ENCODE measurements at regions not wholly inside any gene's neighbourhood (a gene's known extent, or its start where the extent isn't known, plus 50 kb on each side); places are given as distances from the start of the nearest gene placed in this dataset.

DNA sequence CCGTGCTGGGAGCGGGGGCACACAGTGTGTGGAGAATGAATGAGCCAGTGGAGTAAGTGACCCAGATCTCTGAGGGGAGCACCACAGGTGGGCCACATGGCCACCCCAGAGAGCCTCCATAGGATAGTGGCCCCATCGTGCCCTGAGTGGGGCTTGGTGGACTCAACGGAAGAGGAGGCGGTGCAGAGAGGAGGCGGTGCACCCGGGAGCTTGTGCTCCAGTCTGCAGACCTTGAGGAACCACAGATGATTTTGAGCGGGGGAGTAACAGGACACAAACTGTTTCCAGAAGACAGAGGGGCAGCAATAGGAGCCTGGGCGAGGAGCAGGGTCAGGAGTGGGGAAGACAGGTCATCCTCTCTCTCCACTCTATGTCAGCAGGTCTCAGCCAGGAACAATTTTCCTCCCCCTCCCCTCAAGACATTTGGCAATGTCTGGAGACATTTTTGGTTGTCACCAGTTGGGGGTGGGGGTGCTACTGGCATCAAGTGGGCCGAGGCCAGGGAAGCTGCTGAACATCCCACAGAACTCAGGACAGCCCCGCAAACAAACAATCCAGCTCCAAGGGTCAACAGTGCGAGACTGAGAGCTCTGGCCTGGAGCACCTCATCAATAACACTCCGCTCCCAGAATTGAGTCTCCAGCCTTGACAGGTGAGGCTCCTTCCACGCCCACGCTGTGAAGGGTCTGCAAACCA is 182.2 kb downstream of the USP12 start:
- DNase-seq (ENCODE audit: low read depth) = no peak

DNA sequence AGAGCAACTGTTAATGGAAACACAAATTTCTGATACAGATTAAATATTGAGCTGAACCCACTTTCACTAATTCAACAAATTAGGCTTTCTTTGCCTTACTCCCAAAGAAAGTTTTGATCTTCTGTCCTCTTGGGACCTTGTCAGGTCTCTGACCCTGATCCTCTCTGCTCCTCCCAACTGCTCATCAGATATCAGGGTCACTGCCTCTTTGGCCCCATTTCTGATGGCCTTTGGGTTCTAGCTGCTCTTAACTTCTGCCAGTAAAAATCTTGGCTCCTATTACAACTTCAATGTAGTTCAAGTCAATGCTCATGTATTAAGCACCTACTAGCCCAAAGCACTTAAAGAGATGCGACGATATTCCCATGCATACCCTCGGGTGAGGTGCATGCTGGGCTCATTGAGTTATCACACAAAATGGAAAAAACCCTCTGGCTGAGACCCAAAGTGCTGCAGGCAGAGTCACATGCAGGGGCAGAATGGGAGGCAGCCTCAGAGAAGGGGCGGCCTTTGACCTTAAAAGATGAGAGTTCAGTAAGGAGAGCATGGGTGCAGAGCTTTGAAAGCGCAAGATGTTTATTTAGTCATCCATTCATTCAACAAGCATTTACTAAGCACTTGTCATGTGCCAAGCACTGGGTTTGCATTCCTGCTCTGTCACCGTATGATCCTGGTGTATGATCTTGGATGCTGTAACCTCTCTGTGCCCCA is 183.4 kb downstream of the USP12 start:
- DNase-seq (ENCODE audit: low read depth) = no peak

DNA sequence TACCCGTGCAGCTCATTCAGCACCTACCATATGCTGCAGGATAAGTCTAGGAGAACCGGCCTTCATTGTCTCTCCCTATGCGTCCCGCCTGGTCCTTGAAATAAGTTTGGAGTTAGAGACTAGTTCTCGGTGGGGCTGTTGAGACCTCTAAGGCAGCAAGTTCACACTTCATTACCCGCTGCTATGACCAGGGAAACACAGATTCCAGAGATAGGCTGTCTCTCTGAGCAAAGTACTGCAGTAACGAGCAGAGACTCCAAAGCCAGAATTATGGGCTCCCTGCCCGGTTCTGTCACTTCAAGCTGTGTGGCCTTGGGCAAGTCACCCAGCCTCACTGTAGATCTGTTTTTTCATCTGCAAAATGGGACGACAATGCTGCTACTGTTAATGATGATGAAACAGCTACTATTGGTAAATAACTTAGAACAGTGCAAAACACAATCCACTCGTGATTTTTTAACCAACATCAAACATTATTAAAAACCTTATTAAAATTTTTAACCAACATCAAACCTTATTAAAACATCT is 184.1 kb downstream of the USP12 start:
- DNase-seq (ENCODE audit: low read depth) = no peak

DNA sequence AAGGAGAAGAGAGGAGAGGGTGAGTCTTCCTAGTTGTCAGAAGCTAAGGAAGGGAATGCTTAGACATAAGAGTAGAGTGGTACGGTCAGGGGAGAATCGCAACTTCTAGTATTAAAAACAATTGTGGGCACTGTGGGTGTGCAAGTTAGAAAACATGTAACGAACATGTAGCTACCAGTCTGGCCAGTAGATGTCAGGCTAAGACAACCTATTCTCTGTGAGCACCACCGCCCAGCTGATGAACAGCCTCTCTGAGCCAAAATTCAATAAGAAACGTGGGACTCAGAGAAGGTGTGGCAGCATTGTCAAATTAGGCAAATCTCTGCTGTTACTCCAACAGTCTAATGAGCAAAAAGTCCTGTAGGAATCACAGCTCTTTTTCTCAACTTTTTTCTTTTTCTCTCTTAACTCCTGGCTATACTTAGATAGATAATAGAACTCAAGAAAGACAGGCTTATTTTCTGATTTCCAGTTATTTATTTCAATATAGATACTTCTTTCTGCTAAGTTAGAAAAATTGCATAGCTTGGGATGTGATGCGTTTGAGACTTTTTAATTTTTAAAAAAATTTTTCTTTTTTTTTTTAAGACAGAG is 186.2 kb downstream of the USP12 start:
- DNase-seq (ENCODE audit: low read depth) = peak; percentile 37

DNA sequence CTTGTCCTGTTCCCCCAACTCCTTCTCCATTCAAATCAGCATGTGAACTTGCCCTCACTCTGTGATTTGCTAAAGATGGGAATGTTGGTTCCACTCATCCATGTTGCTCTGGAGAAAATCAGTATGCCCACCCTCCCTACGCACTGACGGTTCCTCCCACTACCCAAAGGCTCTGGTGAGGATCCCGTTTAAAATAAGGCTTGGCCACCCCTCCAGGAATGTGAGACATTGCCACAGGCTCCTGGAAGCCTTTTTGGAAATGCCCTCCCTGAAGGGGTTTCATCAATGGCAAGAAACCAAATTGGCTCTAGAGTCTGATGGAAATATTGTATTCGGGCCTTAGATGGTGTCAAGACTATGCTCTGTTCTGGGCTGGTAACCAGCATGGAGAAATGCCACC is 187.3 kb downstream of the USP12 start:
- DNase-seq (ENCODE audit: low read depth) = no peak

GRCh38 chr13:26983543-26984320 is 187.9 kb downstream of the USP12 start:
- DNase-seq (ENCODE audit: low read depth) = no peak

DNA sequence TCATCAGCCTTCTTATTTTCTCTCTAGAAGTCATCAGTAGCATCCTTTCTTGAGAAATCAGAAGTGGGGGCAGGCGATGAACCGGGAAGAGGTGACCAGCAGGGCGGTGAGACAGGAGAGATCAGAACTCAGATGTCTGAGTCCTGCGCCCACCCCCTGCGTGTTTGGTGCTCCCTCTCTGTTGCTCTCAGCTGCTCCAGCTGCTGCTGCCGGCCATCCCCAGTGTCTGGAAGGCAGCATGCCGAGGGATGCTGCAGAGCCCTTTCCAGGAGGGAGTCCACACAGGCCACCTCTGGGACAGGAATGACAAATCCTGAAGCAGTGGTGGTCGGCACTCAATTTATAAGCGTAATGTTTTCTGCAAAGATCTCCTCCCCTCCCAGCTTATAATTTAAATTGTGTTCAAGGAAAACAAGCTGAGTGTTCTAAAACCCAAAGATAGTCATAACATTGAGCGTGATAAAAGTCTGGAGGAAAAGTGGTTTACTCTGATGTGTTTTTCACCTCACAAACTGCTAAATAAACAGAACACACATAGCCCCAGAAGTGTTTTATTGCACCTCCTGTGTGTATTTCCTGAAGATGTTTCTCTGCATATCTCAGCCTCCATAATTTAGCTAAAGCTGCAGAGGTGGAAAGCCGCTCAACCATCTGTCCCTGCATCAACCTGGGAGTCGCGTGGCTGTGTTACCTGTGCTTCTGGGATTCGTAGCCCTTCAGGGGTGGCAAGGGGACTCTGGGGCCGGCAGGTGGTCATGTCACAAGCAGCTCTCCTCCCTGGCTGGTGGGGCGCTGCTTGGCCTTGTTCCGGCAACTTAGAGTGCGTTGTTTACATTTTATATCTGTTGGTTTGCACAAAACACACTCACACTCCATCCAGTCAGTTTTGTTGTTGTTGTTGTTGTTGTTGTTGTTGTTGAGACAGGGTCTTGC is 191.2 kb downstream of the USP12 start:
- no peak for DNase-seq (ENCODE audit: low read depth)

DNA sequence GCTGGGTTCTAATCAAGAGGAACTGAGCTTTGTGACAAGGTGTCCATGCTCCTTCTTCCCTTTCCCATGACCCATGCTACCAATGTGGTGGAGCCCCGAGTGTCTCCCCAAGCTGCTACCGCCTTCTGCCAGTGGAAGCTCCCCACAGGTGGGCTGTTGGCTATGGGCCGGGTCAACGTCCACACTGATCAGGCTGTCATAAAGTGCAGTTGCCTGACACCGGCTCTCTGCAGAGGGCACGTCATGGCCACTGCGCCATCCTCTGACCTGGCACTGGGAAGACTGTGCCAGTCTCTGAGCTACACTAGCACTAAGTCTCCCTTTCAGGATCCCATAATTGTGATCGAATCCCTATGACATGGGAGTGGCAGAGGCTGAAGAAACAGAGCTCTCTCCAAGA is 192.3 kb downstream of the USP12 start:
- no peak for DNase-seq (ENCODE audit: low read depth)

DNA sequence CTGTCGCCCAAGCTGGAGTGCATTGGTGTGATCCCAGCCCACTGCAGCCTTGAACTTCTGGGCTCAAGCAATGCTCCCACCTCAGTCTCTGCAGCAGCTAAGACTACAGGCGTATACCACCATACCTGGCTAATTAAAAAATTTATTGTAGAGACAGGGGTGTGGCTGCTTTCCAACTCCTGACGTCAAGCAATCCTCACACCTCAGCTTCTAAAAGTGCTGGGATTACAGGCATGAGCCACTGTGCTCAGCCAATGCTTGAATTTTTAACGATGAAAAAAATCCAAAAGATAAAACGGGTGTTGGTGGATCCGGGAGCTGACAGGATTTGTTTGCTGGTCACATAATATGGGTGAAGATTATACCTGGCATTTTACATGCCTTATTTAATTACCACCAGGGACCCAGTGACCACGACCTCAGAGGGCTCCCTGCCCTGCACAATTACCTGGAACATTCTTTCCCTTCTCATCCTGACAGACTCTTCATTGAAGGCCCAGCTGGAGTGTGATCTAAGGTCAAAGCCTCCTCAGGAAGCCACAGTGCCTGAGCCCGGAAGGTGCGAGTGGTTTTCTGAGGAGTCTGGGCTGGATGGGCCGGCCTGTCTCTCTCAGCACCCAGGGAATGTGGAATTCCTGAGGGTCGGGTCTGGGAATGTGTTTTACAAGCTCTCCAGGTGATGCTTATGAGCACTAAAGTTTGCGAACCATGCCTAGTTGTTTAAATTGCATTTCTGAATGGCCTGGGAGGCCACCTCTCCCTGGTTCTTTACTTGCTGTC is 193.3 kb downstream of the USP12 start:
- DNase-seq (ENCODE audit: low read depth) = no peak

GRCh38 chr13:26977541-26977940 is 194.1 kb downstream of the USP12 start:
- no peak for DNase-seq (ENCODE audit: low read depth)

- DNase-seq (ENCODE audit: low read depth) = no peak
Observed at GRCh38 chr13:26976313-26976712, 195.3 kb downstream of the USP12 start.

- no peak for DNase-seq (ENCODE audit: low read depth)
Observed at GRCh38 chr13:26973946-26974345, 197.7 kb downstream of the USP12 start.

GRCh38 chr13:26973295-26973694 is 198.3 kb downstream of the USP12 start:
- DNase-seq (ENCODE audit: low read depth) = no peak

DNA sequence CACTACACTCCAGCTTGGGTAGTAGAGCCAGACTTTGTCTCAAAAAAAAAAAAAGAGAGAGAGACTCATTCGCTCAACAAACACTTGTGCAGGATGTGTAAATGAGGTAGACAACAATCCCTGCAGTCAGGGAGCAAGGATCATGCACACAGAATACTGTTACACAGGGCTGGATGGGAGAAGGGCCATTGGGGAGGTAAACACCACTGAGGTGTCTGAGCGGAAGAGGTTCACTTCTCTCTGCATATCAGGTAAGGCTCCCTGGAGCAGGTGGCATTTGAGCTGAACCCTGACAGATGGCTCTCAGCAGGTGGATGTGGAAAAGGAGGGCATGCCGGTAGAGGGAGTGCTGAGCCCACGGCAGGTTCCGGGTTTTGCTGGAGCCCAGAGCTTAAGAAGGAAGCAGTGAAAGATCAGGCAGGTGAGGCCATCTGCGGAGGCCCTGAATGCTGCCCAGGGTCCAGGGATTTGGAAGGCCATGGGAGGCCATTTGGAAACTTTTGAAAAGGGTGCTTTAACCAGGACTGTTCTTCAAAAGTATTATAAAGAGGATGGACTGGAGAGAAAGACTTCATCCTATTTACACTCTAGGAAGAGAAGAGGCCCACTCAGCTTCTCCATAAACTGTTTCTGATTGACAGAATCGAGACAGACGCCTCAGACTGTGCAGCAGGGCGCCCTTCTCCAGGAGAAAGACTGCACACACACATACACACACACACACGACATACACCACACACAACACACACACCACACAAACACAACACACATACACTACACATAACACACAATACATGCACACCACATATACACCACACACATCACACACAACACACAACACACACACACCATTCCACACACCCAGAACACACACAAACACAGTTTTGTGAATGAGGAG is 199.4 kb downstream of the USP12 start:
- DNase-seq (ENCODE audit: low read depth) = no peak

GRCh38 chr13:26968431-26969341 is 202.9 kb downstream of the USP12 start:
- no peak for DNase-seq (ENCODE audit: low read depth)

GRCh38 chr13:26967119-26968038 is 204.2 kb downstream of the USP12 start:
- DNase-seq (ENCODE audit: low read depth) = no peak

- no peak for DNase-seq (ENCODE audit: low read depth)
Observed at GRCh38 chr13:26966701-26967080, 204.9 kb downstream of the USP12 start.

Measured in activated T-helper 9 cell treated with anti-CD3 and anti-CD28 coated beads, Interleukin-2, amount 50 U/mL, for 16 hours (primary cell).